ENCODE measurements at regions not wholly inside any gene's neighbourhood (a gene's known extent, or its start where the extent isn't known, plus 50 kb on each side); places are given as distances from the start of the nearest gene placed in this dataset.

DNA sequence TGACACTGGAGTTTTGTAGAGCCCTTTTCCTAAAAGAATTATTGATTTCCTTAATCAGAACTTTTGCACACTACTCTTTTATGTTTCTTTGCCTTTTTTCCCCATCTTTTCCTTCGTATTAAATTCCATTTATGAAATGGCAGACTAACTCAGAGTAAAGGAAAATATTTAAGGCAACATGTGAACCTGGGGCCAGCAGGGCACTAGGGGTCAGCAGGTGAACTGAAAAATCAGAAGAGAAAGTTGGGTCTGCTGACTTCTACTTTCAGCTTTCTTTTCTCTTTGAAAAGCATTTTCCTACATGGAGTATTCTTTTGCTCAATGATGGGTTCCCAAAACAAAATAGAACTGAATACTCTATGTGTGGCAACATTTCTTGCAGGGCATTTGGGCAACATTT lies 226.6 kb upstream of the EXOC2 start:
- Histone ChIP-seq H3K4me2 (ENCODE audit: insufficient read depth, low read length) (no peak overlapping the region), H3K79me2 (ENCODE audit: insufficient read depth, low read length) (no peaks in the 10 kb centered on the region), H2AFZ (ENCODE audit: low read length) (no peak overlapping the region), H3K36me3 (ENCODE audit: insufficient read depth, low read length) (no peaks in the 10 kb centered on the region), H4K20me1 (ENCODE audit: insufficient read depth, low read length) (no peaks in the 10 kb centered on the region), H3K27me3 (ENCODE audit: insufficient read depth, low read length) (no peaks in the 10 kb centered on the region), H3K27ac (ENCODE audit: low read depth, low read length) (no peak overlapping the region), H3K4me3 (ENCODE audit: insufficient read depth, low read length) (no peak overlapping the region), H3K9me3 (ENCODE audit: low read depth, low read length) (peaks cover 3% of the 10 kb centered on the region), H3K4me1 (ENCODE audit: insufficient read depth, low read length) (no peaks in the 10 kb centered on the region)
- DNase-seq (ENCODE audit: insufficient read length, low spot score, missing footprints) = no peak
- TF ChIP-seq, protein P1, sequence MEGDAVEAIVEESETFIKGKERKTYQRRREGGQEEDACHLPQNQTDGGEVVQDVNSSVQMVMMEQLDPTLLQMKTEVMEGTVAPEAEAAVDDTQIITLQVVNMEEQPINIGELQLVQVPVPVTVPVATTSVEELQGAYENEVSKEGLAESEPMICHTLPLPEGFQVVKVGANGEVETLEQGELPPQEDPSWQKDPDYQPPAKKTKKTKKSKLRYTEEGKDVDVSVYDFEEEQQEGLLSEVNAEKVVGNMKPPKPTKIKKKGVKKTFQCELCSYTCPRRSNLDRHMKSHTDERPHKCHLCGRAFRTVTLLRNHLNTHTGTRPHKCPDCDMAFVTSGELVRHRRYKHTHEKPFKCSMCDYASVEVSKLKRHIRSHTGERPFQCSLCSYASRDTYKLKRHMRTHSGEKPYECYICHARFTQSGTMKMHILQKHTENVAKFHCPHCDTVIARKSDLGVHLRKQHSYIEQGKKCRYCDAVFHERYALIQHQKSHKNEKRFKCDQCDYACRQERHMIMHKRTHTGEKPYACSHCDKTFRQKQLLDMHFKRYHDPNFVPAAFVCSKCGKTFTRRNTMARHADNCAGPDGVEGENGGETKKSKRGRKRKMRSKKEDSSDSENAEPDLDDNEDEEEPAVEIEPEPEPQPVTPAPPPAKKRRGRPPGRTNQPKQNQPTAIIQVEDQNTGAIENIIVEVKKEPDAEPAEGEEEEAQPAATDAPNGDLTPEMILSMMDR (IDR thresholded peaks at IDR 0.05; ENCODE audit: extremely low read depth, low read depth, low read length) = no peak

GRCh38 chr6:917939-918338 lies 225.0 kb upstream of the EXOC2 start:
- DNase-seq (ENCODE audit: insufficient read length, low spot score, missing footprints) = no peak
- Histone ChIP-seq H3K4me1 (ENCODE audit: insufficient read depth, low read length) (no peaks in the 10 kb centered on the region), H3K4me2 (ENCODE audit: insufficient read depth, low read length) (no peak overlapping the region), H3K9me3 (ENCODE audit: low read depth, low read length) (peaks cover 3% of the 10 kb centered on the region), H3K27me3 (ENCODE audit: insufficient read depth, low read length) (no peaks in the 10 kb centered on the region), H3K36me3 (ENCODE audit: insufficient read depth, low read length) (no peaks in the 10 kb centered on the region), H3K27ac (ENCODE audit: low read depth, low read length) (no peak overlapping the region), H3K4me3 (ENCODE audit: insufficient read depth, low read length) (no peak overlapping the region), H4K20me1 (ENCODE audit: insufficient read depth, low read length) (no peaks in the 10 kb centered on the region), H3K79me2 (ENCODE audit: insufficient read depth, low read length) (no peaks in the 10 kb centered on the region), H2AFZ (ENCODE audit: low read length) (no peak overlapping the region)
- TF ChIP-seq, protein P1 (IDR thresholded peaks at IDR 0.05; ENCODE audit: extremely low read depth, low read depth, low read length) = no peak

DNA sequence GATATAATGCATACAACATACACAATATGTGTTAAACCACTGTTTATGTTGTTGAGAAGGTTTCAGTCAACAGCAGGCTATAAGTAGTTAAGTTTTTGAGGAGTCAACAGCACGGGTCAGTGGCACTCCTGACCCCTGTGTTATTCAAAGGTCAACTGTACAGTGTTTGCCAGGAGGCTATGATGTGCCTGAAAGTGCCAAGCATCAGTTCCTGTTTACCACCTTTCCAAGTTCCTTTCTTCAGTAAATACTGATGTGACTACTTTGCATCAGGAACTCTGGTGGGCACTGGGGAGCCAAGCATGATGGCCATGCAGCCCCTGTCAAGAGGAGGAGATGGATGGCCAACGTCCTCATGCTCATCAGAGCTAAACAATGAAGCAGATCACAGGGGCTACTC lies 224.4 kb upstream of the EXOC2 start:
- H3K79me2 ChIP-seq (ENCODE audit: insufficient read depth, low read length) = no peaks in the 10 kb centered on the region

GRCh38 chr6:916131-916530 lies 223.2 kb upstream of the EXOC2 start:
- Histone ChIP-seq H3K4me3 (ENCODE audit: insufficient read depth, low read length) (no peak overlapping the region), H3K36me3 (ENCODE audit: insufficient read depth, low read length) (no peaks in the 10 kb centered on the region), H3K27me3 (ENCODE audit: insufficient read depth, low read length) (no peaks in the 10 kb centered on the region), H3K4me2 (ENCODE audit: insufficient read depth, low read length) (no peak overlapping the region), H3K27ac (ENCODE audit: low read depth, low read length) (no peak overlapping the region), H3K79me2 (ENCODE audit: insufficient read depth, low read length) (no peaks in the 10 kb centered on the region), H3K9me3 (ENCODE audit: low read depth, low read length) (peaks cover 3% of the 10 kb centered on the region), H2AFZ (ENCODE audit: low read length) (no peak overlapping the region), H4K20me1 (ENCODE audit: insufficient read depth, low read length) (no peaks in the 10 kb centered on the region), H3K4me1 (ENCODE audit: insufficient read depth, low read length) (no peaks in the 10 kb centered on the region)
- DNase-seq (ENCODE audit: insufficient read length, low spot score, missing footprints) = no peak
- TF ChIP-seq, protein P1 (IDR thresholded peaks at IDR 0.05; ENCODE audit: extremely low read depth, low read depth, low read length) = no peak

More for the DNA sequence above, 224.4 kb upstream of the EXOC2 start:
- Histone ChIP-seq H3K4me2 (ENCODE audit: insufficient read depth, low read length) (no peak overlapping the region), H2AFZ (ENCODE audit: low read length) (no peak overlapping the region), H3K27me3 (ENCODE audit: insufficient read depth, low read length) (no peaks in the 10 kb centered on the region), H3K27ac (ENCODE audit: low read depth, low read length) (no peak overlapping the region), H3K36me3 (ENCODE audit: insufficient read depth, low read length) (no peaks in the 10 kb centered on the region), H3K4me1 (ENCODE audit: insufficient read depth, low read length) (no peaks in the 10 kb centered on the region), H3K9me3 (ENCODE audit: low read depth, low read length) (peaks cover 3% of the 10 kb centered on the region), H3K4me3 (ENCODE audit: insufficient read depth, low read length) (no peak overlapping the region), H4K20me1 (ENCODE audit: insufficient read depth, low read length) (no peaks in the 10 kb centered on the region)
- TF ChIP-seq, protein P1 (IDR thresholded peaks at IDR 0.05; ENCODE audit: extremely low read depth, low read depth, low read length) = no peak
- no peak for DNase-seq (ENCODE audit: insufficient read length, low spot score, missing footprints)

Measured in osteoblast (primary cell).